Keratinocyte (primary cell): ENCODE measurements at regions not wholly inside any gene's neighbourhood (a gene's known extent, or its start where the extent isn't known, plus 50 kb on each side); places are given as distances from the start of the nearest gene placed in this dataset.

ENCODE experiments used
- DNase-seq: peaks from one replicate; pipeline ENCODE4 v3.0.0-alpha.2; 2011; ENCODE audit warnings: low read depth, missing footprints, low spot score
- FAIRE-seq: peaks from 2 replicates; lab custom pipeline; 2011; peaks lifted over from hg19 to GRCh38; lab: Jason Lieb, UNC
- H2AFZ ChIP-seq: 2 replicates; pipeline ENCODE4 v1.6.0; 2012; ENCODE audit warnings: low read length, control low read depth, inconsistent platforms; ENCODE audit not compliant: control insufficient read depth
- H3K27ac ChIP-seq: 2 replicates; pipeline ENCODE4 v1.5.1; 2011; ENCODE audit warnings: low read length; ENCODE audit not compliant: control insufficient read depth, insufficient read depth
- H3K27me3 ChIP-seq: 3 replicates; pipeline ENCODE4 v1.6.0; 2011; ENCODE audit warnings: low read length; ENCODE audit not compliant: control insufficient read depth, insufficient read depth; ENCODE audit errors: extremely low read depth
- H3K36me3 ChIP-seq, 2 experiments: 2 replicates in 1 of 2; 3 replicates in 1 of 2; pipeline ENCODE4 v1.5.1; 2011; ENCODE audit warnings: low read length in 2 of 2, mild to moderate bottlenecking in 1 of 2; ENCODE audit not compliant: control insufficient read depth in 2 of 2, insufficient read depth in 2 of 2; ENCODE audit errors: extremely low read depth in 1 of 2
- H3K4me1 ChIP-seq: 3 replicates; pipeline ENCODE4 v1.5.1; 2011; ENCODE audit warnings: low read length; ENCODE audit not compliant: control insufficient read depth, insufficient read depth; ENCODE audit errors: extremely low read depth
- H3K4me2 ChIP-seq: 3 replicates; pipeline ENCODE4 v1.6.0; 2011; ENCODE audit warnings: low read depth, low read length; ENCODE audit not compliant: control insufficient read depth, insufficient read depth; ENCODE audit errors: extremely low read depth
- H3K4me3 ChIP-seq, 3 experiments: fragments of 200-600 bp in 1 of 3; sonication (generic) in 1 of 3; 2 replicates in 2 of 3; 3 replicates in 1 of 3; pipeline ENCODE4 v1.5.1; 2011 to 2016; ENCODE audit warnings: low read length in 3 of 3, mild to moderate bottlenecking in 3 of 3, control low read depth in 2 of 3, inconsistent platforms in 1 of 3, low read depth in 1 of 3, mixed read lengths in 1 of 3, mixed run types in 1 of 3, moderate library complexity in 1 of 3; ENCODE audit not compliant: control insufficient read depth in 2 of 3, insufficient read depth in 2 of 3; ENCODE audit errors: extremely low read depth in 1 of 3
- H3K79me2 ChIP-seq: 2 replicates; pipeline ENCODE4 v1.6.0; 2012; ENCODE audit warnings: low read length; ENCODE audit not compliant: control insufficient read depth, insufficient read depth
- H3K9ac ChIP-seq: 3 replicates; pipeline ENCODE4 v1.6.0; 2011; ENCODE audit warnings: low read length; ENCODE audit not compliant: control insufficient read depth, insufficient read depth; ENCODE audit errors: extremely low read depth
- H3K9me1 ChIP-seq: 3 replicates; pipeline ENCODE4 v1.6.0; 2011; ENCODE audit warnings: low read length; ENCODE audit not compliant: control insufficient read depth, insufficient read depth; ENCODE audit errors: extremely low read depth
- H3K9me3 ChIP-seq: 2 replicates; pipeline ENCODE4 v1.5.1; 2012; ENCODE audit warnings: low read depth, low read length; ENCODE audit not compliant: control insufficient read depth
- H4K20me1 ChIP-seq: 3 replicates; pipeline ENCODE4 v1.6.0; 2011; ENCODE audit warnings: low read length; ENCODE audit not compliant: control insufficient read depth, insufficient read depth; ENCODE audit errors: extremely low read depth
- CTCF ChIP-seq, 3 experiments: IDR thresholded peaks in 1 of 3; conservative IDR thresholded peaks in 1 of 3; optimal IDR thresholded peaks in 1 of 3; 2 replicates in 2 of 3; 3 replicates in 1 of 3; pipeline versions ENCODE3 to v1.5.1; 2011; ENCODE audit warnings: low read length in 3 of 3, mild to moderate bottlenecking in 3 of 3, moderate library complexity in 2 of 3, control low read depth in 1 of 3, inconsistent platforms in 1 of 3; ENCODE audit not compliant: insufficient read depth in 2 of 3; ENCODE audit errors: extremely low read depth in 1 of 3
- EZH2 ChIP-seq: IDR thresholded peaks from one replicate; pipeline ENCODE4 v1.6.1; 2012; ENCODE audit warnings: inconsistent platforms, mild to moderate bottlenecking, low read length, moderate library complexity
- dilution Hi-C: fragments of 300-500 bp; cut with MboI; formaldehyde crosslinking; loops from one replicate; pipeline ENCODE4 v1.7.0; 2020; ENCODE audit warnings: low sequenced_read_pairs; ENCODE audit not compliant: extremely low pct_ligation_motif_present

- TF ChIP-seq EZH2 (no peak), CTCF (optimal IDR thresholded peaks at IDR 0.05 in 1 of 3, IDR thresholded peaks at IDR 0.05 in 1 of 3, conservative IDR thresholded peaks at IDR 0.05 in 1 of 3; ENCODE audit: extremely low read depth in 1 of 3, insufficient read depth in 2 of 3, low read length in 3 of 3) (no peak)
- Histone ChIP-seq H3K4me1 (no peaks in the 10 kb centered on the region), H3K4me3 (no peak overlapping the region), H3K4me2 (no peak overlapping the region), H3K9me1 (no peaks in the 10 kb centered on the region), H3K27me3 (no peaks in the 10 kb centered on the region), H3K79me2 (no peaks in the 10 kb centered on the region), H3K36me3 (no peaks in the 10 kb centered on the region), H3K9me3 (no peaks in the 10 kb centered on the region), H2AFZ (no peak overlapping the region), H3K27ac (no peak overlapping the region), H4K20me1 (no peaks in the 10 kb centered on the region), H3K9ac (no peak overlapping the region)
- FAIRE-seq (no peak), DNase-seq (no peak)
- dilution Hi-C loops, result no loop called here
Measured at GRCh38 chr12:115511305-115511704, 766.2 kb downstream of the MED13L start.

- Histone ChIP-seq H3K36me3 (no peaks in the 10 kb centered on the region), H3K27me3 (no peaks in the 10 kb centered on the region), H2AFZ (no peak overlapping the region), H3K4me1 (no peaks in the 10 kb centered on the region), H3K4me3 (no peak overlapping the region), H3K4me2 (no peak overlapping the region), H3K27ac (no peak overlapping the region), H3K9me1 (no peaks in the 10 kb centered on the region), H3K79me2 (no peaks in the 10 kb centered on the region), H4K20me1 (no peaks in the 10 kb centered on the region), H3K9ac (no peak overlapping the region), H3K9me3 (no peaks in the 10 kb centered on the region)
- FAIRE-seq, result no peak
- dilution Hi-C loops, result no loop called here
- no peak for TF ChIP-seq CTCF (optimal IDR thresholded peaks at IDR 0.05 in 1 of 3, IDR thresholded peaks at IDR 0.05 in 1 of 3, conservative IDR thresholded peaks at IDR 0.05 in 1 of 3; ENCODE audit: extremely low read depth in 1 of 3, insufficient read depth in 2 of 3, low read length in 3 of 3)
- TF ChIP-seq EZH2, result no peak
- DNase-seq, result no peak
Measured at GRCh38 chr12:115508990-115509389, 768.5 kb downstream of the MED13L start.
